Gastrocnemius medialis (tissue), 4 donors: ENCODE measurements at regions not wholly inside any gene's neighbourhood (a gene's known extent, or its start where the extent isn't known, plus 50 kb on each side); places are given as distances from the start of the nearest gene placed in this dataset.

Experiments
- POLR2A ChIP-seq, 2 donors: fragments of 450-650 bp; IDR thresholded peaks; one replicate each; pipeline ENCODE4 v1.6.1; 2017; ENCODE audit warnings: antibody characterized with exemption in 2 of 2, mild to moderate bottlenecking in 2 of 2, moderate library complexity in 2 of 2
- TF ChIP-seq, protein P1 (sequence below), 5 experiments: fragments of 450-650 bp in 3 of 5; fragments of 200-600 bp in 2 of 5; sonication (generic) in 2 of 5; IDR thresholded peaks in 4 of 5; conservative IDR thresholded peaks in 1 of 5; 1 replicate in 4 of 5; 2 replicates in 1 of 5; pipeline ENCODE4 v1.5.1; 2016 to 2019; ENCODE audit warnings: antibody characterized with exemption in 5 of 5, mild to moderate bottlenecking in 3 of 5, moderate library complexity in 3 of 5

DNA sequence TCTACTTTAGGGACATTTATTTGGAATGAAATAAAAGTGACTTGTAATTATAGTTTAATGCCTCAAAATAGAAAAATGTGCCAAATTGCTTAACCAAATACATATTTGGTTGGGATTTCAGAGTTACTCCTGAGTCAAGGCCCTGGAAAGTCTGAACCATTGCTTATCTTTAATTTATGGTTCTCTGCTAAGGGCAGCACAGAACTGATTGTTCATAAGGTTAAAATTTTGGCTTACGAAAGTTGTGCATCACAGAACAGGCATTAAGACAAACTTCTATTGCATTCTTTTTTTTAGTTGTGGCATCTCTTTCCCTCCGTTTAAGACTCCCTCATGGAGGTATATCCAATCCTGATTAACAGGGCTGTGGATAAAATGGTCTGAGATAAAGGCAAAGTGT is 92.2 kb upstream of the TENT5A start:
- TF ChIP-seq, protein P1, sequence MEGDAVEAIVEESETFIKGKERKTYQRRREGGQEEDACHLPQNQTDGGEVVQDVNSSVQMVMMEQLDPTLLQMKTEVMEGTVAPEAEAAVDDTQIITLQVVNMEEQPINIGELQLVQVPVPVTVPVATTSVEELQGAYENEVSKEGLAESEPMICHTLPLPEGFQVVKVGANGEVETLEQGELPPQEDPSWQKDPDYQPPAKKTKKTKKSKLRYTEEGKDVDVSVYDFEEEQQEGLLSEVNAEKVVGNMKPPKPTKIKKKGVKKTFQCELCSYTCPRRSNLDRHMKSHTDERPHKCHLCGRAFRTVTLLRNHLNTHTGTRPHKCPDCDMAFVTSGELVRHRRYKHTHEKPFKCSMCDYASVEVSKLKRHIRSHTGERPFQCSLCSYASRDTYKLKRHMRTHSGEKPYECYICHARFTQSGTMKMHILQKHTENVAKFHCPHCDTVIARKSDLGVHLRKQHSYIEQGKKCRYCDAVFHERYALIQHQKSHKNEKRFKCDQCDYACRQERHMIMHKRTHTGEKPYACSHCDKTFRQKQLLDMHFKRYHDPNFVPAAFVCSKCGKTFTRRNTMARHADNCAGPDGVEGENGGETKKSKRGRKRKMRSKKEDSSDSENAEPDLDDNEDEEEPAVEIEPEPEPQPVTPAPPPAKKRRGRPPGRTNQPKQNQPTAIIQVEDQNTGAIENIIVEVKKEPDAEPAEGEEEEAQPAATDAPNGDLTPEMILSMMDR (IDR thresholded peaks at IDR 0.05 in 4 of 5, conservative IDR thresholded peaks at IDR 0.05 in 1 of 5): no peak
- TF ChIP-seq POLR2A (IDR thresholded peaks at IDR 0.05): no peak
